GM19372 (cell line): ENCODE measurements at regions not wholly inside any gene's neighbourhood (a gene's known extent, or its start where the extent isn't known, plus 50 kb on each side); places are given as distances from the start of the nearest gene placed in this dataset.

Experiments
- ATAC-seq: cut with Tn5 transposase; IDR thresholded peaks from one replicate; pipeline ENCODE4 v1.9.1; 2021; ENCODE audit warnings: mild to moderate bottlenecking, low read depth, moderate library complexity; ENCODE audit not compliant: unreplicated experiment

GRCh38 chr6:132868057-132868456, 53.7 kb downstream of the RPS12 start:
- ATAC-seq = no peak

- ATAC-seq = peak; percentile 100
Measured at GRCh38 chr6:132872923-132873322, 58.6 kb downstream of the RPS12 start.

GRCh38 chr6:132877003-132877402, 62.6 kb downstream of the RPS12 start:
- ATAC-seq = no peak

GRCh38 chr6:132887204-132887603, 72.8 kb downstream of the RPS12 start:
- ATAC-seq = no peak

- no peak for ATAC-seq
Measured at GRCh38 chr6:132888701-132889100, 74.3 kb downstream of the RPS12 start.

- ATAC-seq = no peak
Measured at GRCh38 chr6:132892929-132893771, 78.8 kb downstream of the RPS12 start.

- no peak for ATAC-seq
Measured at GRCh38 chr6:132893772-132894490, 79.6 kb downstream of the RPS12 start.

GRCh38 chr6:132898376-132898775, 84.0 kb downstream of the RPS12 start:
- no peak for ATAC-seq

GRCh38 chr6:132900849-132901248, 86.5 kb downstream of the RPS12 start:
- ATAC-seq = no peak

GRCh38 chr6:132902901-132903300, 88.5 kb downstream of the RPS12 start:
- ATAC-seq = no peak

GRCh38 chr6:132907231-132907630, 92.9 kb downstream of the RPS12 start:
- no peak for ATAC-seq

- no peak for ATAC-seq
Measured at GRCh38 chr6:132907914-132908313, 93.5 kb downstream of the RPS12 start.

GRCh38 chr6:132909742-132910141, 95.4 kb downstream of the RPS12 start:
- no peak for ATAC-seq

GRCh38 chr6:132910759-132911158, 96.4 kb downstream of the RPS12 start:
- no peak for ATAC-seq

GRCh38 chr6:132919045-132919860, 104.9 kb downstream of the RPS12 start:
- ATAC-seq = no peak

GRCh38 chr6:132927713-132928112, 113.3 kb downstream of the RPS12 start:
- no peak for ATAC-seq

GRCh38 chr6:132929141-132929540, 114.8 kb downstream of the RPS12 start:
- ATAC-seq = no peak

GRCh38 chr6:132931313-132931712, 116.9 kb downstream of the RPS12 start:
- no peak for ATAC-seq

- ATAC-seq = no peak
Measured at GRCh38 chr6:132931936-132932514, 117.7 kb downstream of the RPS12 start.

- ATAC-seq = no peak
Measured at GRCh38 chr6:132932588-132932987, 118.2 kb downstream of the RPS12 start.

- ATAC-seq = no peak
Measured at GRCh38 chr6:132933090-132933489, 118.7 kb downstream of the RPS12 start.
